Fibroblast of skin of right biceps (primary cell): ENCODE measurements at regions not wholly inside any gene's neighbourhood (a gene's known extent, or its start where the extent isn't known, plus 50 kb on each side); places are given as distances from the start of the nearest gene placed in this dataset.

Experiments used
- DNase-seq: peaks from one replicate; pipeline ENCODE4 v3.0.0-alpha.2; 2013

GRCh38 chr14:104323551-104324175 is 185.3 kb downstream of the KIF26A start:
- DNase-seq, result no peak

GRCh38 chr14:104326848-104327247 is 188.5 kb downstream of the KIF26A start:
- DNase-seq, result no peak

- DNase-seq, result no peak
Observed at GRCh38 chr14:104328607-104329006, 190.2 kb downstream of the KIF26A start.

- no peak for DNase-seq
Observed at GRCh38 chr14:104329793-104330192, 191.4 kb downstream of the KIF26A start.

GRCh38 chr14:104331871-104332605 is 193.7 kb downstream of the KIF26A start:
- no peak for DNase-seq

- no peak for DNase-seq
Observed at GRCh38 chr14:104332634-104333270, 194.4 kb downstream of the KIF26A start.

- DNase-seq, result no peak
Observed at GRCh38 chr14:104333646-104334423, 195.4 kb downstream of the KIF26A start.

GRCh38 chr14:104334424-104335161 is 196.2 kb downstream of the KIF26A start:
- DNase-seq, result no peak

GRCh38 chr14:104335176-104335575 is 196.8 kb downstream of the KIF26A start:
- no peak for DNase-seq

- DNase-seq, result no peak
Observed at GRCh38 chr14:104335611-104336010, 197.2 kb downstream of the KIF26A start.

GRCh38 chr14:104337351-104337750 is 199.0 kb downstream of the KIF26A start:
- no peak for DNase-seq

- no peak for DNase-seq
Observed at GRCh38 chr14:104339361-104339760, 201.0 kb downstream of the KIF26A start.

- DNase-seq, result no peak
Observed at GRCh38 chr14:104339829-104340228, 201.4 kb downstream of the KIF26A start.

- peak; percentile 11 for DNase-seq
Observed at GRCh38 chr14:104341532-104342434, 203.4 kb downstream of the KIF26A start.

GRCh38 chr14:104342435-104343293 is 204.3 kb downstream of the KIF26A start:
- DNase-seq, result no peak

- DNase-seq, result no peak
Observed at GRCh38 chr14:104343294-104343625, 204.9 kb downstream of the KIF26A start.

GRCh38 chr14:104343690-104344640 is 205.6 kb downstream of the KIF26A start:
- DNase-seq, result no peak

GRCh38 chr14:104344818-104345620 is 206.6 kb downstream of the KIF26A start:
- DNase-seq, result no peak
